Spleen (tissue), 7 donors: ENCODE measurements at regions not wholly inside any gene's neighbourhood (a gene's known extent, or its start where the extent isn't known, plus 50 kb on each side); places are given as distances from the start of the nearest gene placed in this dataset.

ENCODE experiments used
- POLR2A ChIP-seq, 3 donors: fragments of 450-650 bp; IDR thresholded peaks; one replicate each; pipeline ENCODE4 v1.5.1; 2017; ENCODE audit warnings: antibody characterized with exemption in 3 of 3, mild to moderate bottlenecking in 1 of 3
- POLR2AphosphoS5 ChIP-seq, 3 donors: sonication (generic); formaldehyde crosslinking; IDR thresholded peaks; one replicate each; pipeline ENCODE4 v1.5.1; 2017; ENCODE audit warnings: antibody characterized with exemption in 3 of 3
- TF ChIP-seq, protein P1 (sequence below), 11 experiments: fragments of 200-600 bp in 7 of 11; fragments of 450-650 bp in 4 of 11; sonication (generic) in 4 of 11; IDR thresholded peaks in 8 of 11; conservative IDR thresholded peaks in 3 of 11; 1 replicate in 7 of 11; 2 replicates in 4 of 11; pipeline versions ENCODE4 v1.4.0 to v1.8.0; 2016 to 2021; ENCODE audit warnings: antibody characterized with exemption in 11 of 11, inconsistent platforms in 4 of 11, mild to moderate bottlenecking in 1 of 11
- donor health status: DM: no; HTN: no; CAD: no; lungs with moderate emphysema.
- donor health status: DM: no; HTN: no; CAD: no.
- donor health status: DM: no; HTN: no; CAD: no.

DNA sequence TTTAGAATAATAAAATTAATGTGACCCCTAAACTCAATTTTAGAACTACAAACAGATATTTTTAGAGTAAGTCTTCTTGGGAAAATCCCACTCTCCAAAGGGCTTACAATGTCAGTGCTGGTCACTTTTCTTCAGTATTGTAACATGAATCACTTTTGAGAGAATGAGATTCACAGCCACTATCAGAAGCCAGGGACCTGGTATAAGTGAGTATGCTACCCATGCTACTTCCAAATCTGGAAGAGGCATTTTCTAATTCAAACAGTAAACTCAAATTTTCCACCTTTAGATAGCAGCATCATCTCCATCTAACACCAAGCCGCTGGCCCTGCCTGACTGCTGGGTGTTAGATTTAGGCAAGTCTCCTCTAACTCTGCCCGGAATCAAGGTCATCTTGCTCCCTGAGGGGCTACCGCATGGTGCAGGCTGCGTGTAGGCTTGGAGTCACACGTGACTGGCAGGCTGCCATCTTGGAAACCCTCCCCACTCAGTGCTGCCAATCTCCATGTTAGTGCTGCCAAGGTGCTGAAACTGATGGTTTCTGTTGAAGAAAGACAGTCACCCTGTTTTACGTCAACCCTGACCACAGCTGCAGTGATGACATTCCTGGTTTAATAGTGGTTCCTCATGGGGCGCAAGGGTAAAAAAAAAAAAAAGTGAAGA lies 882.9 kb upstream of the B3GALT2 start:
- TF ChIP-seq POLR2A (IDR thresholded peaks at IDR 0.05) = no peak
- no peak for TF ChIP-seq POLR2AphosphoS5 (IDR thresholded peaks at IDR 0.05)
- TF ChIP-seq, protein P1, sequence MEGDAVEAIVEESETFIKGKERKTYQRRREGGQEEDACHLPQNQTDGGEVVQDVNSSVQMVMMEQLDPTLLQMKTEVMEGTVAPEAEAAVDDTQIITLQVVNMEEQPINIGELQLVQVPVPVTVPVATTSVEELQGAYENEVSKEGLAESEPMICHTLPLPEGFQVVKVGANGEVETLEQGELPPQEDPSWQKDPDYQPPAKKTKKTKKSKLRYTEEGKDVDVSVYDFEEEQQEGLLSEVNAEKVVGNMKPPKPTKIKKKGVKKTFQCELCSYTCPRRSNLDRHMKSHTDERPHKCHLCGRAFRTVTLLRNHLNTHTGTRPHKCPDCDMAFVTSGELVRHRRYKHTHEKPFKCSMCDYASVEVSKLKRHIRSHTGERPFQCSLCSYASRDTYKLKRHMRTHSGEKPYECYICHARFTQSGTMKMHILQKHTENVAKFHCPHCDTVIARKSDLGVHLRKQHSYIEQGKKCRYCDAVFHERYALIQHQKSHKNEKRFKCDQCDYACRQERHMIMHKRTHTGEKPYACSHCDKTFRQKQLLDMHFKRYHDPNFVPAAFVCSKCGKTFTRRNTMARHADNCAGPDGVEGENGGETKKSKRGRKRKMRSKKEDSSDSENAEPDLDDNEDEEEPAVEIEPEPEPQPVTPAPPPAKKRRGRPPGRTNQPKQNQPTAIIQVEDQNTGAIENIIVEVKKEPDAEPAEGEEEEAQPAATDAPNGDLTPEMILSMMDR (IDR thresholded peaks at IDR 0.05 in 8 of 11, conservative IDR thresholded peaks at IDR 0.05 in 3 of 11) = no peak
